HG02840 (cell line): ENCODE measurements at regions not wholly inside any gene's neighbourhood (a gene's known extent, or its start where the extent isn't known, plus 50 kb on each side); places are given as distances from the start of the nearest gene placed in this dataset.

Experiments
- ATAC-seq: cut with Tn5 transposase; IDR thresholded peaks from one replicate; pipeline ENCODE4 v1.9.1; 2021; ENCODE audit warnings: mild to moderate bottlenecking, moderate library complexity, moderate number of reproducible peaks; ENCODE audit not compliant: unreplicated experiment, low FRiP score

GRCh38 chr14:82411298-82411697 is 877.6 kb upstream of the SEL1L start:
- no peak for ATAC-seq

GRCh38 chr14:82412545-82412944 is 878.9 kb upstream of the SEL1L start:
- no peak for ATAC-seq

GRCh38 chr14:82414853-82415539 is 881.3 kb upstream of the SEL1L start:
- ATAC-seq, result no peak

GRCh38 chr14:82419933-82420332 is 886.3 kb upstream of the SEL1L start:
- no peak for ATAC-seq

- ATAC-seq, result no peak
Measured at GRCh38 chr14:82420871-82421270, 887.2 kb upstream of the SEL1L start.

GRCh38 chr14:82421286-82421685 is 887.6 kb upstream of the SEL1L start:
- no peak for ATAC-seq

GRCh38 chr14:82422230-82422629 is 888.6 kb upstream of the SEL1L start:
- ATAC-seq, result no peak

- ATAC-seq, result no peak
Measured at GRCh38 chr14:82425261-82425660, 891.6 kb upstream of the SEL1L start.

GRCh38 chr14:82431031-82431430 is 897.4 kb upstream of the SEL1L start:
- ATAC-seq, result no peak

- ATAC-seq, result no peak
Measured at GRCh38 chr14:82432301-82433105, 898.9 kb upstream of the SEL1L start.

GRCh38 chr14:82438436-82438835 is 904.8 kb upstream of the SEL1L start:
- no peak for ATAC-seq

GRCh38 chr14:82441270-82441669 is 907.6 kb upstream of the SEL1L start:
- ATAC-seq, result no peak

GRCh38 chr14:82445810-82446570 is 912.3 kb upstream of the SEL1L start:
- no peak for ATAC-seq

- no peak for ATAC-seq
Measured at GRCh38 chr14:82447586-82447985, 913.9 kb upstream of the SEL1L start.

GRCh38 chr14:82449926-82450468 is 916.3 kb upstream of the SEL1L start:
- ATAC-seq, result no peak

- no peak for ATAC-seq
Measured at GRCh38 chr14:82451675-82452074, 918.0 kb upstream of the SEL1L start.

GRCh38 chr14:82482345-82482744 is 948.7 kb upstream of the SEL1L start:
- ATAC-seq, result no peak

GRCh38 chr14:82488473-82488872 is 954.8 kb upstream of the SEL1L start:
- no peak for ATAC-seq

- ATAC-seq, result no peak
Measured at GRCh38 chr14:82490397-82490796, 956.7 kb upstream of the SEL1L start.

- no peak for ATAC-seq
Measured at GRCh38 chr14:82492157-82492556, 958.5 kb upstream of the SEL1L start.

GRCh38 chr14:82500222-82500621 is 966.6 kb upstream of the SEL1L start:
- no peak for ATAC-seq
